OCI-LY7 (cell line): ENCODE measurements at regions not wholly inside any gene's neighbourhood (a gene's known extent, or its start where the extent isn't known, plus 50 kb on each side); places are given as distances from the start of the nearest gene placed in this dataset.

ENCODE experiments used
- CTCF ChIP-seq: fragments of 200-600 bp; sonication (generic); conservative IDR thresholded peaks from 2 replicates; pipeline ENCODE4 v1.5.1; 2014; ENCODE audit warnings: mild to moderate bottlenecking, antibody characterized with exemption, low read length, moderate library complexity, mixed read lengths
- EZH2phosphoT487 ChIP-seq: fragments of 200-600 bp; sonication (generic); IDR thresholded peaks from 2 replicates; pipeline ENCODE4 v1.6.1; 2018; ENCODE audit warnings: low read depth, borderline replicate concordance, mild to moderate bottlenecking, mixed run types, antibody characterized with exemption, low read length, moderate library complexity, mixed read lengths

- TF ChIP-seq CTCF (no peak), EZH2phosphoT487 (no peak)
These were observed 100.2 kb upstream of the CDC42EP3 start for GRCh38 chr2:37771600-37772088.
